GM20000 (cell line): ENCODE measurements at regions not wholly inside any gene's neighbourhood (a gene's known extent, or its start where the extent isn't known, plus 50 kb on each side); places are given as distances from the start of the nearest gene placed in this dataset.

Experiments used
- DNase-seq: peaks from one replicate; pipeline ENCODE4 v3.0.0; 2012; ENCODE audit warnings: low spot score
- TF ChIP-seq, protein P1 (sequence below): IDR thresholded peaks from 2 replicates; pipeline ENCODE4 v1.5.1; 2012; ENCODE audit warnings: mild to moderate bottlenecking, control low read depth; ENCODE audit errors: extremely low read depth, missing control alignments

DNA sequence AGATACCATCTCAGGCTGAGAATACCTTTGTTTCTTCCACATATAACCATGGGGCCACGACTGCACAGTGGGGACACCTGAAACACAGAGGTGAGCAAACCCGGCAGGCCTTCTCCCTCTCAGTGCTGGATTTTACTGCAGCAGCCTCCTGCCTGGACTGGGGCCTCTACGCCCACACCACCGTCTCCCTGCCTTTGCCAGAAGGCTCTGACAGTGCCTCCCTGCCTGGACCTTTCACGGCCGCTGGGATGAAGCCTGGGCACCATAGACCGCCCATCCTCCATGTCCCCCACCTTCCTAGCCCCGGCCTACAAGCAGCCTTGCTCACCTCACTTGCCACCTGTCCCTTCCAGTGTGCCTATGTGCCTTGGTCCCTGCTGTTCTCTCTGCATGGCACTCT lies 214.3 kb downstream of the NFKBIZ start:
- TF ChIP-seq, protein P1, sequence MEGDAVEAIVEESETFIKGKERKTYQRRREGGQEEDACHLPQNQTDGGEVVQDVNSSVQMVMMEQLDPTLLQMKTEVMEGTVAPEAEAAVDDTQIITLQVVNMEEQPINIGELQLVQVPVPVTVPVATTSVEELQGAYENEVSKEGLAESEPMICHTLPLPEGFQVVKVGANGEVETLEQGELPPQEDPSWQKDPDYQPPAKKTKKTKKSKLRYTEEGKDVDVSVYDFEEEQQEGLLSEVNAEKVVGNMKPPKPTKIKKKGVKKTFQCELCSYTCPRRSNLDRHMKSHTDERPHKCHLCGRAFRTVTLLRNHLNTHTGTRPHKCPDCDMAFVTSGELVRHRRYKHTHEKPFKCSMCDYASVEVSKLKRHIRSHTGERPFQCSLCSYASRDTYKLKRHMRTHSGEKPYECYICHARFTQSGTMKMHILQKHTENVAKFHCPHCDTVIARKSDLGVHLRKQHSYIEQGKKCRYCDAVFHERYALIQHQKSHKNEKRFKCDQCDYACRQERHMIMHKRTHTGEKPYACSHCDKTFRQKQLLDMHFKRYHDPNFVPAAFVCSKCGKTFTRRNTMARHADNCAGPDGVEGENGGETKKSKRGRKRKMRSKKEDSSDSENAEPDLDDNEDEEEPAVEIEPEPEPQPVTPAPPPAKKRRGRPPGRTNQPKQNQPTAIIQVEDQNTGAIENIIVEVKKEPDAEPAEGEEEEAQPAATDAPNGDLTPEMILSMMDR: no peak
- DNase-seq: no peak

DNA sequence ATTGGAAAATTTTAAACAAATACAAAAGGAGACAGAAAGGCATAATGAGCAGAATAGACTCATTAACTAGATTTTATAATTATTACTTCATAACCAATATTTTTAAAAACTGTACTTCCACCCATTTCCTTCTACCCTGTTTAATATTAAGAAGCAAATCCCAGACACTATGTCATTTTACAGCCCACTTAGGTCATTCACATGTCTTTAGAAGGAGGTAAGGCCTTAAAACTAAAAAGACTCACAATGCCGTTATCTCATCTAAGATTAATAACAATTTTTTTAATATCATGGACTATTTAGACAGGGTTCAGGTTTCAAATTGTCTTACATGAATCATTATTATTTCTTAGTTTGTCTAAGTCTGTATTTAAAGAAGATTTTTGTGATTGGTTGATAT lies 217.2 kb downstream of the NFKBIZ start:
- TF ChIP-seq, protein P1: no peak

DNA sequence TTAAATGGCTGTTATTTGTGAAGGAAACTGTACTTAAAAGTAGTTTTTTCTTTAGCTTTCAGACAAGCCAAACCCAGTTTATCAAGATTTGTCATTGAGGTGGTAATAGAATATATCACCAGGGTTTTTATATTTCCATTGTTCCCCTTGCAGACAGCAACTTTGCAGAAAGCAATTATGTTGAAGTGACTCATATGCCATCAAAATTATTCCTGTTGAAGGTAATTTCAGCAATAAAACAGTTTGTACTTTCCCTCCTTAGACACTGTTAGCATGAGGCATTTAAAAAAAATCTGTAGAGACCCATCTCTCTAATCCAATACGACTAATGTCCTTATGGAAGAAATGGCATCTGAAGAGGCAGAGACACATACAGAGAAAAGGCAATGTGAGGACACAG lies 219.0 kb downstream of the NFKBIZ start:
- no peak for DNase-seq
- TF ChIP-seq, protein P1: no peak

More for the DNA sequence above, 217.2 kb downstream of the NFKBIZ start:
- DNase-seq: no peak

DNA sequence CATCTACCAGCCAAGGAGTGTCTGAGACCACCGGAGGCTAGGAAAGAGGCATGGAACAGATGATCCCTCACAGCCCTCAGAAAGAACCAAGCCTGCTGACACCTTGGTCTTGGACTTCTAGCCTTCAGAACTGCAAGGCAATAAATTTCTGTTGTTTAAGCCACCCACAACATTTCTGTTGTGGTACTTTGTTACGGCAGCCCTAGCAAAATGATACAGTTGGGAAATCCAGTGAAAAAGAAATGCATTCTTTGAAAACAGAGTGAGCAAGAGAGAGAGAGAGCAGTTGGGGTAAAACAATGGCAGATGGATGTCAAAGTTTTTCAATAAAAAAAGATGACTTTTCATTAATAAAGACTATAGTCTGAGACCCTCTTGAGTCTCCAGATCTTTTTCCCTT lies 219.4 kb downstream of the NFKBIZ start:
- DNase-seq: no peak
- TF ChIP-seq, protein P1: no peak

DNA sequence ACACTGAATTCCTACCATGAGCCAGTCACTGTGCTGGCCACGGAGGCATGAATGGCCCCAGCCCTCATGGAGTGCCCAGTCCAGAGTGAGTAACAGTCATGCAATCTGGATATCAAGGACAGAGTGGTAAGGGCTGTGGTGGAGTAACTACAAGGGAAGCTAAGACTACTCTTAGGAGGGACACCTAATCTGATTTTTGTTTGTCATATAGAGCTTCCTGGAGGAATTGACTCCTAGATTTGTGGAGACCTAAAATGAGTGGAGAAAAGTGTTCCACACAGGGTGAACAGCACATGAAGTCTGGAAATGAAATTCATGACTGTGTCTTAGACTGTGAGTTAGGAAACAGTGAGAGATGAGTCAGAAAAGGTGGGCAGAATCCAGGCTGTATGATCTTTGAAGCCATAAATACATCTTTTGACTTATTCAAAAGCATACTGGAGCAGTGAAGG lies 219.9 kb downstream of the NFKBIZ start:
- no peak for DNase-seq
- TF ChIP-seq, protein P1: no peak

DNA sequence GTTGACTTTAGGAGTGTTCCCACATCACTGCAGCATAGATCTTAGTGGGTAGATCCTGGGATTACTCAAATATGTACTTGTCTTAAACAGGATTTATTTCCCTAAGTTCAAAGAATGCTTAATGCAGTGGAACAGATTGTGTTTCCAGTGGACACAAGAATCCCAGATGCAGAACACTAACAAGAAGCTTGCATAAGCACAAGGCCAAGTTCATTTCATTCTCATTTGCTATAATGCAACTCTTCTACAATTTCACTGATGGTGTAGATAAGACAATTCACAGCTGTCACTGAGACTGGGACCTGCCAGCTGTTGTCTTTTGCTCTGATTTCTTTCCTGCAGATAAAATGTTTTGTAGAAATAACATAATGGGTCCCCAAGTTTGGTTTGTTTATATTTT lies 225.6 kb downstream of the NFKBIZ start:
- TF ChIP-seq, protein P1: no peak
- DNase-seq: no peak

DNA sequence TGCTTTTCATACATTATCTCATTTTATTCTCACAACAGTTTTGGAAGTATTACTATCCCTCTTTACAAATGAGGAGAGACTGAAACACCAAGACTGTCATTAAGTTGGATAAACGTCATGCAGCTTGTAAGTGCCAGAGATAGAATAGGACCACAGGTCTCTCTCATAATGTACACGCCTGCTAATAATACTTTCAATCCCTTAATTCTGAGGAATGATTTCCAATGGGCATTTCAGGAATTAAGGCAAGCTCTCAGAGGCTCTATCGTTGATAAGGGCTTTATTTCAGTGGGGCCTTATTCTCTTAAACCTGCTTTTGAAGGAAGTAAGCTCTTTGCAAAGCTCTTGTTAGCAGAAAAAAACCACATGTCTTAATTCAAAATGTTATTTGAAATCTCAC lies 229.1 kb downstream of the NFKBIZ start:
- no peak for DNase-seq
- TF ChIP-seq, protein P1: no peak
